ENCODE measurements at regions not wholly inside any gene's neighbourhood (a gene's known extent, or its start where the extent isn't known, plus 50 kb on each side); places are given as distances from the start of the nearest gene placed in this dataset.

GRCh38 chr3:127406309-127407025, 118.6 kb upstream of the PRR20G start:
- DNase-seq (ENCODE audit: low read depth in 1 of 2, low spot score in 1 of 2), result peak; percentile 51 to 55
- Histone ChIP-seq H3K27ac (no peak overlapping the region), H3K4me2 (no peak overlapping the region), H3K4me3 (no peak overlapping the region), H3K4me1 (no peaks in the 10 kb centered on the region), H3K9me3 (no peaks in the 10 kb centered on the region)
- TF ChIP-seq MAFK (IDR thresholded peaks at IDR 0.05; ENCODE audit: partially characterized antibody) (no peak), CTCF (IDR thresholded peaks at IDR 0.05) (peak; percentile 13; the same call in 1 of the 3 replicates), ZFP36 (IDR thresholded peaks at IDR 0.05; ENCODE audit: borderline replicate concordance, partially characterized antibody) (peak; percentile 46), NPAS2 (CRISPR knock-in tag; IDR thresholded peaks at IDR 0.05; ENCODE audit: borderline replicate concordance) (no peak), USF2 (IDR thresholded peaks at IDR 0.05) (peak; percentile 69)
- POLR2A ChIA-PET, result no interaction called here
- 85% methylated on average over 9 of the region's 14 CpGs for WGBS (ENCODE audit: missing lambda C conversion rate)
- CTCF ChIA-PET, result interaction anchor here (0.8 to 1.2 kb wide), 3 partner anchors 15 to 421 kb away, joined by 3 read pairs; no protein-coding TSS in a partner anchor
- ATAC-seq, result peak; percentile 66 to 93; a peak in 5 of 6 replicates
- FAIRE-seq, result no peak

GRCh38 chr3:127405791-127406190, 117.9 kb upstream of the PRR20G start:
- no peak for DNase-seq (ENCODE audit: low read depth in 1 of 2, low spot score in 1 of 2)
- WGBS (ENCODE audit: missing lambda C conversion rate), result 43% methylated on average over 10 of the region's 10 CpGs
- H3K4me1 ChIP-seq, result no peaks in the 10 kb centered on the region
- no peak overlapping the region for H3K4me3 ChIP-seq
- no peak for FAIRE-seq
- CTCF ChIA-PET, result interaction anchor here (0.9 to 1.2 kb wide), 2 partner anchors 14 to 123 kb away, joined by 3 read pairs; no protein-coding TSS in a partner anchor
- no peaks in the 10 kb centered on the region for H3K9me3 ChIP-seq
- TF ChIP-seq RCOR1 (IDR thresholded peaks at IDR 0.05; ENCODE audit: low read depth, low read length) (no peak), MAZ (IDR thresholded peaks at IDR 0.05; ENCODE audit: borderline replicate concordance, low read depth, low read length) (no peak), CHD4 (IDR thresholded peaks at IDR 0.05; ENCODE audit: borderline replicate concordance) (no peak), RAD21 (conservative IDR thresholded peaks at IDR 0.05 in 1 of 2, IDR thresholded peaks at IDR 0.05 in 1 of 2) (no peak), TP53 (CRISPR knock-in tag; IDR thresholded peaks at IDR 0.05) (no peak), HOXA7 (CRISPR knock-in tag; IDR thresholded peaks at IDR 0.05) (no peak), RARB (CRISPR knock-in tag; IDR thresholded peaks at IDR 0.05) (no peak), KDM1A (IDR thresholded peaks at IDR 0.05; ENCODE audit: low read depth) (no peak), JUNB (IDR thresholded peaks at IDR 0.05) (no peak)
- H3K4me2 ChIP-seq, result no peak overlapping the region
- POLR2A ChIA-PET, result no interaction called here
- no peak overlapping the region for H3K27ac ChIP-seq
- ATAC-seq, result no peak

GRCh38 chr3:127405010-127405598, 117.3 kb upstream of the PRR20G start:
- H3K4me2 ChIP-seq, result no peak overlapping the region
- no peak for DNase-seq (ENCODE audit: low read depth in 1 of 2, low spot score in 1 of 2)
- 60% methylated on average over 7 of the region's 8 CpGs for WGBS (ENCODE audit: missing lambda C conversion rate)
- FAIRE-seq, result no peak
- CTCF ChIA-PET, result no interaction called here
- no peak for ATAC-seq
- POLR2A ChIA-PET, result no interaction called here
- H3K4me1 ChIP-seq, result no peaks in the 10 kb centered on the region
- no peak overlapping the region for H3K27ac ChIP-seq
- H3K4me3 ChIP-seq, result no peak overlapping the region
- no peaks in the 10 kb centered on the region for H3K9me3 ChIP-seq
- no peak for TF ChIP-seq CBX8 (IDR thresholded peaks at IDR 0.05)
- TF ChIP-seq HMGXB4 (CRISPR knock-in tag; IDR thresholded peaks at IDR 0.05; ENCODE audit: borderline replicate concordance), result no peak
- TF ChIP-seq HOXA7 (CRISPR knock-in tag; IDR thresholded peaks at IDR 0.05), result no peak
- no peak for TF ChIP-seq HOXB5 (CRISPR knock-in tag; IDR thresholded peaks at IDR 0.05)
- TF ChIP-seq EHMT2 (IDR thresholded peaks at IDR 0.05; ENCODE audit: low read depth), result no peak
- TF ChIP-seq ESRRA (IDR thresholded peaks at IDR 0.05; ENCODE audit: borderline replicate concordance, low read length), result no peak
- TF ChIP-seq NPAS2 (CRISPR knock-in tag; IDR thresholded peaks at IDR 0.05; ENCODE audit: borderline replicate concordance), result no peak
- no peak for TF ChIP-seq KDM1A (IDR thresholded peaks at IDR 0.05; ENCODE audit: low read depth)
- no peak for TF ChIP-seq PBX3 (IDR thresholded peaks at IDR 0.05)
- no peak for TF ChIP-seq NR3C1 (IDR thresholded peaks at IDR 0.05)
- TF ChIP-seq MAX (IDR thresholded peaks at IDR 0.05), result no peak
- no peak for TF ChIP-seq BCL3 (IDR thresholded peaks at IDR 0.05)
- TF ChIP-seq CHD2 (IDR thresholded peaks at IDR 0.05; ENCODE audit: low read length, partially characterized antibody), result no peak
